ENCODE measurements at regions not wholly inside any gene's neighbourhood (a gene's known extent, or its start where the extent isn't known, plus 50 kb on each side); places are given as distances from the start of the nearest gene placed in this dataset.

- DNase-seq (ENCODE audit: low spot score): no peak
- no peaks in the 10 kb centered on the region for H3K36me3 Mint-ChIP-seq (ENCODE audit: low read depth)
- no peak for TF ChIP-seq CTCF (IDR thresholded peaks at IDR 0.05)
- no peak overlapping the region for H3K4me3 Mint-ChIP-seq (ENCODE audit: unreplicated experiment)
- no peaks in the 10 kb centered on the region for H3K4me1 Mint-ChIP-seq (ENCODE audit: low read depth)
- no peak overlapping the region for H3K27ac Mint-ChIP-seq (ENCODE audit: unreplicated experiment)
- H3K9me3 Mint-ChIP-seq (ENCODE audit: low read depth): no peaks in the 10 kb centered on the region
- H3K27me3 Mint-ChIP-seq (ENCODE audit: low read depth): peaks cover 2% of the 10 kb centered on the region
These were observed 374.8 kb upstream of the CDH4 start for GRCh38 chr20:60877071-60877857.

- H3K9me3 Mint-ChIP-seq (ENCODE audit: low read depth): no peaks in the 10 kb centered on the region
- no peak for TF ChIP-seq CTCF (IDR thresholded peaks at IDR 0.05)
- peaks cover 2% of the 10 kb centered on the region for H3K27me3 Mint-ChIP-seq (ENCODE audit: low read depth)
- H3K4me3 Mint-ChIP-seq (ENCODE audit: unreplicated experiment): no peak overlapping the region
- H3K27ac Mint-ChIP-seq (ENCODE audit: unreplicated experiment): no peak overlapping the region
- no peak for DNase-seq (ENCODE audit: low spot score)
- H3K36me3 Mint-ChIP-seq (ENCODE audit: low read depth): no peaks in the 10 kb centered on the region
- no peaks in the 10 kb centered on the region for H3K4me1 Mint-ChIP-seq (ENCODE audit: low read depth)
These were observed 369.2 kb upstream of the CDH4 start for GRCh38 chr20:60882836-60883235.

- no peaks in the 10 kb centered on the region for H3K36me3 Mint-ChIP-seq (ENCODE audit: low read depth)
- H3K4me1 Mint-ChIP-seq (ENCODE audit: low read depth): no peaks in the 10 kb centered on the region
- peaks cover 2% of the 10 kb centered on the region for H3K27me3 Mint-ChIP-seq (ENCODE audit: low read depth)
- no peak for DNase-seq (ENCODE audit: low spot score)
- H3K9me3 Mint-ChIP-seq (ENCODE audit: low read depth): no peaks in the 10 kb centered on the region
- H3K4me3 Mint-ChIP-seq (ENCODE audit: unreplicated experiment): no peak overlapping the region
- no peak for TF ChIP-seq CTCF (IDR thresholded peaks at IDR 0.05)
- H3K27ac Mint-ChIP-seq (ENCODE audit: unreplicated experiment): no peak overlapping the region
These were observed 368.6 kb upstream of the CDH4 start for GRCh38 chr20:60883496-60883895.

- no peak overlapping the region for H3K27ac Mint-ChIP-seq (ENCODE audit: unreplicated experiment)
- no peak overlapping the region for H3K4me3 Mint-ChIP-seq (ENCODE audit: unreplicated experiment)
- peaks cover 2% of the 10 kb centered on the region for H3K27me3 Mint-ChIP-seq (ENCODE audit: low read depth)
- no peak for TF ChIP-seq CTCF (IDR thresholded peaks at IDR 0.05)
- H3K9me3 Mint-ChIP-seq (ENCODE audit: low read depth): no peaks in the 10 kb centered on the region
- H3K36me3 Mint-ChIP-seq (ENCODE audit: low read depth): no peaks in the 10 kb centered on the region
- DNase-seq (ENCODE audit: low spot score): no peak
- no peaks in the 10 kb centered on the region for H3K4me1 Mint-ChIP-seq (ENCODE audit: low read depth)
These were observed 367.8 kb upstream of the CDH4 start for GRCh38 chr20:60884277-60884676.

- Mint-ChIP-seq H3K36me3 (ENCODE audit: low read depth) (no peaks in the 10 kb centered on the region), H3K4me1 (ENCODE audit: low read depth) (no peaks in the 10 kb centered on the region), H3K4me3 (ENCODE audit: unreplicated experiment) (no peak overlapping the region), H3K9me3 (ENCODE audit: low read depth) (no peaks in the 10 kb centered on the region), H3K27ac (ENCODE audit: unreplicated experiment) (no peak overlapping the region), H3K27me3 (ENCODE audit: low read depth) (no peaks in the 10 kb centered on the region)
- no peak for TF ChIP-seq CTCF (IDR thresholded peaks at IDR 0.05)
- DNase-seq (ENCODE audit: low spot score): no peak
These were observed 363.3 kb upstream of the CDH4 start for GRCh38 chr20:60888771-60889170.
